ENCODE measurements at regions not wholly inside any gene's neighbourhood (a gene's known extent, or its start where the extent isn't known, plus 50 kb on each side); places are given as distances from the start of the nearest gene placed in this dataset.

GRCh38 chr5:1959725-1960581 is 77.2 kb upstream of the IRX4 start:
- TF ChIP-seq CTCF (IDR thresholded peaks at IDR 0.05) (no peak), ZFX (IDR thresholded peaks at IDR 0.05; ENCODE audit: borderline replicate concordance) (no peak)
